ENCODE measurements at regions not wholly inside any gene's neighbourhood (a gene's known extent, or its start where the extent isn't known, plus 50 kb on each side); places are given as distances from the start of the nearest gene placed in this dataset.

- DNase-seq, result no peak
Observed at GRCh38 chr4:35038079-35038805, 1206.1 kb downstream of the ARAP2 start.

GRCh38 chr4:35038845-35039244 lies 1205.5 kb downstream of the ARAP2 start:
- no peak for DNase-seq

GRCh38 chr4:35052546-35052945 lies 1191.8 kb downstream of the ARAP2 start:
- DNase-seq, result no peak

- no peak for DNase-seq
Observed at GRCh38 chr4:35063031-35063570, 1181.2 kb downstream of the ARAP2 start.

- DNase-seq, result no peak
Observed at GRCh38 chr4:35066406-35066805, 1177.9 kb downstream of the ARAP2 start.

GRCh38 chr4:35080799-35081198 lies 1163.5 kb downstream of the ARAP2 start:
- no peak for DNase-seq

- no peak for DNase-seq
Observed at GRCh38 chr4:35087218-35087617, 1157.1 kb downstream of the ARAP2 start.

- DNase-seq, result no peak
Observed at GRCh38 chr4:35100932-35101331, 1143.4 kb downstream of the ARAP2 start.

- no peak for DNase-seq
Observed at GRCh38 chr4:35102066-35102465, 1142.2 kb downstream of the ARAP2 start.

GRCh38 chr4:35105486-35105885 lies 1138.8 kb downstream of the ARAP2 start:
- DNase-seq, result no peak

GRCh38 chr4:35106091-35106734 lies 1138.1 kb downstream of the ARAP2 start:
- no peak for DNase-seq

GRCh38 chr4:35124106-35124505 lies 1120.2 kb downstream of the ARAP2 start:
- DNase-seq, result no peak

- peak; percentile 4 for DNase-seq
Observed at GRCh38 chr4:35125995-35126712, 1118.2 kb downstream of the ARAP2 start.

GRCh38 chr4:35138449-35138848 lies 1105.9 kb downstream of the ARAP2 start:
- no peak for DNase-seq

GRCh38 chr4:35147761-35148160 lies 1096.6 kb downstream of the ARAP2 start:
- DNase-seq, result no peak

GRCh38 chr4:35151816-35152572 lies 1092.3 kb downstream of the ARAP2 start:
- DNase-seq, result no peak

GRCh38 chr4:35163168-35163567 lies 1081.1 kb downstream of the ARAP2 start:
- no peak for DNase-seq

- DNase-seq, result no peak
Observed at GRCh38 chr4:35164063-35164462, 1080.3 kb downstream of the ARAP2 start.

- no peak for DNase-seq
Observed at GRCh38 chr4:35166466-35166865, 1077.8 kb downstream of the ARAP2 start.

GRCh38 chr4:35167385-35167784 lies 1076.9 kb downstream of the ARAP2 start:
- no peak for DNase-seq

GRCh38 chr4:35175487-35175886 lies 1068.8 kb downstream of the ARAP2 start:
- no peak for DNase-seq

GRCh38 chr4:35175894-35176293 lies 1068.4 kb downstream of the ARAP2 start:
- DNase-seq, result no peak

All from muscle of arm (tissue), 1 donor.